Kidney capillary endothelial cell (primary cell): ENCODE measurements at regions not wholly inside any gene's neighbourhood (a gene's known extent, or its start where the extent isn't known, plus 50 kb on each side); places are given as distances from the start of the nearest gene placed in this dataset.
A peak's percentile ranks its signal among the peaks of the same experiment; 100 is the strongest.

ENCODE experiments used
- DNase-seq: peaks from one replicate; pipeline ENCODE4 v3.0.0-alpha.2; 2018; ENCODE audit warnings: low spot score

GRCh38 chr15:69743091-69743490, 290.5 kb downstream of the RPLP1 start:
- no peak for DNase-seq

GRCh38 chr15:69744391-69745162, 292.0 kb downstream of the RPLP1 start:
- DNase-seq = no peak

- no peak for DNase-seq
Observed at GRCh38 chr15:69747193-69747592, 294.6 kb downstream of the RPLP1 start.

- DNase-seq = no peak
Observed at GRCh38 chr15:69748131-69748530, 295.5 kb downstream of the RPLP1 start.

GRCh38 chr15:69748576-69749185, 296.1 kb downstream of the RPLP1 start:
- no peak for DNase-seq

GRCh38 chr15:69749274-69749673, 296.7 kb downstream of the RPLP1 start:
- no peak for DNase-seq

- no peak for DNase-seq
Observed at GRCh38 chr15:69749797-69750196, 297.2 kb downstream of the RPLP1 start.

- no peak for DNase-seq
Observed at GRCh38 chr15:69750253-69750652, 297.6 kb downstream of the RPLP1 start.

- no peak for DNase-seq
Observed at GRCh38 chr15:69751147-69751546, 298.5 kb downstream of the RPLP1 start.

- DNase-seq = no peak
Observed at GRCh38 chr15:69751566-69751965, 298.9 kb downstream of the RPLP1 start.

- DNase-seq = no peak
Observed at GRCh38 chr15:69753867-69754266, 301.2 kb downstream of the RPLP1 start.

GRCh38 chr15:69754313-69754712, 301.7 kb downstream of the RPLP1 start:
- no peak for DNase-seq

- DNase-seq = no peak
Observed at GRCh38 chr15:69755551-69756310, 303.1 kb downstream of the RPLP1 start.

GRCh38 chr15:69756440-69756839, 303.8 kb downstream of the RPLP1 start:
- no peak for DNase-seq

GRCh38 chr15:69757186-69757585, 304.6 kb downstream of the RPLP1 start:
- DNase-seq = no peak

- DNase-seq = no peak
Observed at GRCh38 chr15:69758291-69758771, 305.7 kb downstream of the RPLP1 start.

- peak; percentile 32 for DNase-seq
Observed at GRCh38 chr15:69758810-69759790, 306.5 kb downstream of the RPLP1 start.

- peak; percentile 53 for DNase-seq
Observed at GRCh38 chr15:69760258-69760845, 307.7 kb downstream of the RPLP1 start.

- DNase-seq = peak; percentile 98
Observed at GRCh38 chr15:69760890-69761568, 308.4 kb downstream of the RPLP1 start.

GRCh38 chr15:69762373-69763148, 309.9 kb downstream of the RPLP1 start:
- DNase-seq = no peak
